GM12892 (cell line): ENCODE measurements at regions not wholly inside any gene's neighbourhood (a gene's known extent, or its start where the extent isn't known, plus 50 kb on each side); places are given as distances from the start of the nearest gene placed in this dataset.

Experiments
- POLR2A ChIP-seq: IDR thresholded peaks from 2 replicates; pipeline ENCODE4 v1.6.1; 2011; ENCODE audit warnings: low read depth, low read length, control low read depth
- TAF1 ChIP-seq: IDR thresholded peaks from 2 replicates; pipeline ENCODE4 v1.6.1; 2011; ENCODE audit warnings: low read depth, mild to moderate bottlenecking, control low read depth, low read length, borderline replicate concordance

GRCh38 chr3:3286014-3286413 lies 106.5 kb upstream of the CRBN start:
- no peak for TF ChIP-seq TAF1
- TF ChIP-seq POLR2A, result no peak
